Caco-2 (cell line): ENCODE measurements at regions not wholly inside any gene's neighbourhood (a gene's known extent, or its start where the extent isn't known, plus 50 kb on each side); places are given as distances from the start of the nearest gene placed in this dataset.

Experiments
- BruUV-seq: library from RNA; stranded (reverse); fragments of 400-500 nt; replicated peaks from 2 replicates; lab custom pipeline; 2021; lab: Mats Ljungman, UMichigan
- CTCF ChIA-PET: fragments of 300-600 bp; sonication (Branson Sonifier 250); formaldehyde crosslinking; loops from one replicate; lab custom pipeline; 2022; ENCODE audit warnings: antibody characterized with exemption; lab: Charles Lee
- POLR2A ChIA-PET: fragments of 300-600 bp; sonication (Branson Sonifier 250); formaldehyde crosslinking; loops from one replicate; lab custom pipeline; 2022; ENCODE audit warnings: antibody characterized with exemption; lab: Charles Lee
- DNase-seq, 2 experiments: peaks; one replicate each; pipeline versions ENCODE4 v3.0.0 to v3.0.0-alpha.2; 2020 to 2022
- H3K27me3 ChIP-seq: replicated peaks from 2 replicates; pipeline ENCODE4 v1.6.0; 2011; ENCODE audit warnings: low read length; ENCODE audit not compliant: control insufficient read depth, insufficient read depth
- H3K36me3 ChIP-seq: 2 replicates; pipeline ENCODE4 v1.5.1; 2011; ENCODE audit warnings: low read length; ENCODE audit not compliant: control insufficient read depth, insufficient read depth
- H3K4me1 ChIP-seq: fragments of 250-450 bp; sonication (Bioruptor Pico); 2 replicates; pipeline ENCODE4 v1.5.1; 2020; ENCODE audit warnings: mild to moderate bottlenecking
- H3K4me3 ChIP-seq: 2 replicates; pipeline ENCODE4 v1.5.1; 2011; ENCODE audit warnings: low read depth, mild to moderate bottlenecking, control low read depth, low read length
- H3K9me3 ChIP-seq: fragments of 250-450 bp; sonication (Bioruptor Pico); 2 replicates; pipeline ENCODE4 v1.5.1; 2020; ENCODE audit warnings: mild to moderate bottlenecking, moderate library complexity
- H3K27ac Mint-ChIP-seq: one replicate; pipeline ENCODE4 v1.8.0; 2022; ENCODE audit warnings: mixed read lengths; ENCODE audit not compliant: unreplicated experiment
- H3K27me3 Mint-ChIP-seq: one replicate; pipeline ENCODE4 v1.8.0; 2022; ENCODE audit warnings: mixed read lengths; ENCODE audit not compliant: insufficient read depth, unreplicated experiment
- H3K36me3 Mint-ChIP-seq: one replicate; pipeline ENCODE4 v1.8.0; 2022; ENCODE audit warnings: mild to moderate bottlenecking, mixed read lengths; ENCODE audit not compliant: insufficient read depth, unreplicated experiment
- H3K4me1 Mint-ChIP-seq: one replicate; pipeline ENCODE4 v1.8.0; 2022; ENCODE audit warnings: low read depth, mixed read lengths; ENCODE audit not compliant: unreplicated experiment
- H3K4me3 Mint-ChIP-seq: one replicate; pipeline ENCODE4 v1.8.0; 2022; ENCODE audit warnings: mild to moderate bottlenecking, moderate library complexity, mixed read lengths; ENCODE audit not compliant: unreplicated experiment
- H3K9me3 Mint-ChIP-seq: one replicate; pipeline ENCODE4 v1.8.0; 2022; ENCODE audit warnings: mixed read lengths; ENCODE audit not compliant: unreplicated experiment
- CTCF ChIP-seq, 2 experiments: fragments of 200-600 bp in 1 of 2; IDR thresholded peaks; 1 replicate in 1 of 2; 2 replicates in 1 of 2; pipeline versions ENCODE4 v1.5.1 to v1.8.0; 2011 to 2022; ENCODE audit warnings: antibody characterized with exemption in 1 of 2, control low read depth in 1 of 2, inconsistent platforms in 1 of 2, low read depth in 1 of 2, low read length in 1 of 2, mild to moderate bottlenecking in 1 of 2, moderate library complexity in 1 of 2; ENCODE audit not compliant: insufficient read depth in 1 of 2, severe bottlenecking in 1 of 2, unreplicated experiment in 1 of 2
- intact Hi-C: fragments of 100-400 bp; cut with micrococcal nuclease; formaldehyde crosslinking; loops from one replicate; pipeline ENCODE4 v1.10.0; 2022; ENCODE audit not compliant: unreplicated experiment

- Mint-ChIP-seq H3K4me3 (no peak overlapping the region), H3K27me3 (no peaks in the 10 kb centered on the region), H3K27ac (no peak overlapping the region), H3K36me3 (no peaks in the 10 kb centered on the region), H3K9me3 (no peaks in the 10 kb centered on the region), H3K4me1 (no peaks in the 10 kb centered on the region)
- intact Hi-C loops = no loop called here
- Histone ChIP-seq H3K36me3 (no peaks in the 10 kb centered on the region), H3K4me3 (no peak overlapping the region), H3K4me1 (no peaks in the 10 kb centered on the region), H3K27me3 (no peaks in the 10 kb centered on the region), H3K9me3 (no peaks in the 10 kb centered on the region)
- POLR2A ChIA-PET = no interaction called here
- no peak for DNase-seq
- no peak for TF ChIP-seq CTCF (IDR thresholded peaks at IDR 0.05; ENCODE audit: insufficient read depth in 1 of 2, low read depth in 1 of 2, low read length in 1 of 2, severe bottlenecking in 1 of 2, unreplicated experiment in 1 of 2)
- CTCF ChIA-PET = no interaction called here
- BruUV-seq = no TSS peak
These were observed 86.0 kb upstream of the GALNT15 start for GRCh38 chr3:16088496-16088895.

GRCh38 chr3:16089521-16089920 lies 85.0 kb upstream of the GALNT15 start:
- H3K36me3 ChIP-seq = no peaks in the 10 kb centered on the region
- H3K27me3 ChIP-seq = no peaks in the 10 kb centered on the region
- intact Hi-C loops = no loop called here
- H3K4me1 Mint-ChIP-seq = peaks cover 3% of the 10 kb centered on the region
- H3K4me1 ChIP-seq = no peaks in the 10 kb centered on the region
- no TSS peak for BruUV-seq
- CTCF ChIA-PET = no interaction called here
- no peak overlapping the region for H3K4me3 ChIP-seq
- POLR2A ChIA-PET = no interaction called here
- H3K4me3 Mint-ChIP-seq = no peak overlapping the region
- no peak overlapping the region for H3K27ac Mint-ChIP-seq
- TF ChIP-seq CTCF (IDR thresholded peaks at IDR 0.05; ENCODE audit: insufficient read depth in 1 of 2, low read depth in 1 of 2, low read length in 1 of 2, severe bottlenecking in 1 of 2, unreplicated experiment in 1 of 2) = no peak
- no peaks in the 10 kb centered on the region for H3K36me3 Mint-ChIP-seq
- no peaks in the 10 kb centered on the region for H3K9me3 Mint-ChIP-seq
- DNase-seq = no peak
- no peaks in the 10 kb centered on the region for H3K9me3 ChIP-seq
- no peaks in the 10 kb centered on the region for H3K27me3 Mint-ChIP-seq

GRCh38 chr3:16090024-16090423 lies 84.5 kb upstream of the GALNT15 start:
- Mint-ChIP-seq H3K27ac (no peak overlapping the region), H3K4me1 (peaks cover 7% of the 10 kb centered on the region), H3K4me3 (no peak overlapping the region), H3K9me3 (no peaks in the 10 kb centered on the region), H3K36me3 (no peaks in the 10 kb centered on the region), H3K27me3 (no peaks in the 10 kb centered on the region)
- intact Hi-C loops = no loop called here
- no TSS peak for BruUV-seq
- H3K36me3 ChIP-seq = no peaks in the 10 kb centered on the region
- POLR2A ChIA-PET = no interaction called here
- H3K4me1 ChIP-seq = no peaks in the 10 kb centered on the region
- no peak for DNase-seq
- H3K27me3 ChIP-seq = no peaks in the 10 kb centered on the region
- TF ChIP-seq CTCF (IDR thresholded peaks at IDR 0.05; ENCODE audit: insufficient read depth in 1 of 2, low read depth in 1 of 2, low read length in 1 of 2, severe bottlenecking in 1 of 2, unreplicated experiment in 1 of 2) = no peak
- H3K4me3 ChIP-seq = no peak overlapping the region
- no peaks in the 10 kb centered on the region for H3K9me3 ChIP-seq
- CTCF ChIA-PET = no interaction called here
